ENCODE measurements at regions not wholly inside any gene's neighbourhood (a gene's known extent, or its start where the extent isn't known, plus 50 kb on each side); places are given as distances from the start of the nearest gene placed in this dataset.

GRCh38 chr5:106241409-106241808 is 1429.3 kb downstream of the EFNA5 start:
- intact Hi-C loops (cut with DNase I): no loop called here
- ATAC-seq (ENCODE audit: poor library complexity) (no peak), DNase-seq (no peak)

- intact Hi-C loops (cut with DNase I): no loop called here
- DNase-seq (no peak), ATAC-seq (ENCODE audit: poor library complexity) (no peak)
Measured at GRCh38 chr5:106205916-106206571, 1464.7 kb downstream of the EFNA5 start.

GRCh38 chr5:106202035-106202434 is 1468.7 kb downstream of the EFNA5 start:
- intact Hi-C loops (cut with DNase I): no loop called here
- ATAC-seq (ENCODE audit: poor library complexity) (no peak), DNase-seq (no peak)

GRCh38 chr5:106200971-106201370 is 1469.8 kb downstream of the EFNA5 start:
- DNase-seq: no peak
- intact Hi-C loops (cut with DNase I): no loop called here
- no peak for ATAC-seq (ENCODE audit: poor library complexity)

GRCh38 chr5:106195679-106196474 is 1474.9 kb downstream of the EFNA5 start:
- DNase-seq (no peak), ATAC-seq (ENCODE audit: poor library complexity) (no peak)
- intact Hi-C loops (cut with DNase I): no loop called here

- intact Hi-C loops (cut with DNase I): no loop called here
- no peak for ATAC-seq (ENCODE audit: poor library complexity)
Measured at GRCh38 chr5:106189121-106189809, 1481.5 kb downstream of the EFNA5 start.

GRCh38 chr5:106185661-106186081 is 1485.1 kb downstream of the EFNA5 start:
- DNase-seq (no peak), ATAC-seq (ENCODE audit: poor library complexity) (no peak)
- intact Hi-C loops (cut with DNase I): no loop called here

More at GRCh38 chr5:106189121-106189809, 1481.5 kb downstream of the EFNA5 start:
- DNase-seq: no peak

GRCh38 chr5:106174903-106175302 is 1495.8 kb downstream of the EFNA5 start:
- ATAC-seq (ENCODE audit: poor library complexity): no peak
- intact Hi-C loops (cut with DNase I): no loop called here
- DNase-seq: no peak

GRCh38 chr5:106172681-106173532 is 1497.8 kb downstream of the EFNA5 start:
- ATAC-seq (ENCODE audit: poor library complexity) (no peak), DNase-seq (no peak)
- intact Hi-C loops (cut with DNase I): no loop called here

GRCh38 chr5:106171708-106172107 is 1499.0 kb downstream of the EFNA5 start:
- intact Hi-C loops (cut with DNase I): no loop called here
- ATAC-seq (ENCODE audit: poor library complexity) (no peak), DNase-seq (no peak)

- intact Hi-C loops (cut with DNase I): no loop called here
Measured at GRCh38 chr5:106171132-106171531, 1499.6 kb downstream of the EFNA5 start.

GRCh38 chr5:106167766-106168165 is 1503.0 kb downstream of the EFNA5 start:
- ATAC-seq (ENCODE audit: poor library complexity): no peak
- intact Hi-C loops (cut with DNase I): no loop called here
- no peak for DNase-seq

More at GRCh38 chr5:106171132-106171531, 1499.6 kb downstream of the EFNA5 start:
- DNase-seq: no peak
- ATAC-seq (ENCODE audit: poor library complexity): no peak

- intact Hi-C loops (cut with DNase I): no loop called here
- DNase-seq (no peak), ATAC-seq (ENCODE audit: poor library complexity) (no peak)
Measured at GRCh38 chr5:106163233-106163632, 1507.5 kb downstream of the EFNA5 start.

- ATAC-seq (ENCODE audit: poor library complexity): no peak
- intact Hi-C loops (cut with DNase I): no loop called here
- no peak for DNase-seq
Measured at GRCh38 chr5:106159616-106160015, 1511.1 kb downstream of the EFNA5 start.

- intact Hi-C loops (cut with DNase I): no loop called here
- ATAC-seq (ENCODE audit: poor library complexity) (no peak), DNase-seq (no peak)
Measured at GRCh38 chr5:106154280-106154716, 1516.4 kb downstream of the EFNA5 start.

GRCh38 chr5:106152569-106152968 is 1518.2 kb downstream of the EFNA5 start:
- DNase-seq: no peak
- no peak for ATAC-seq (ENCODE audit: poor library complexity)
- intact Hi-C loops (cut with DNase I): no loop called here

- no peak for ATAC-seq (ENCODE audit: poor library complexity)
- intact Hi-C loops (cut with DNase I): no loop called here
- no peak for DNase-seq
Measured at GRCh38 chr5:106142116-106142515, 1528.6 kb downstream of the EFNA5 start.

GRCh38 chr5:106140101-106140500 is 1530.6 kb downstream of the EFNA5 start:
- ATAC-seq (ENCODE audit: poor library complexity): no peak
- DNase-seq: no peak
- intact Hi-C loops (cut with DNase I): no loop called here

- no peak for DNase-seq
- intact Hi-C loops (cut with DNase I): no loop called here
- no peak for ATAC-seq (ENCODE audit: poor library complexity)
Measured at GRCh38 chr5:106136061-106136460, 1534.7 kb downstream of the EFNA5 start.

Data from Right ventricle myocardium superior (tissue), 1 donor.